HS-5 (cell line): ENCODE measurements at regions not wholly inside any gene's neighbourhood (a gene's known extent, or its start where the extent isn't known, plus 50 kb on each side); places are given as distances from the start of the nearest gene placed in this dataset.

Experiments used
- DNase-seq: peaks from one replicate; pipeline ENCODE4 v3.0.0-alpha.2; 2012; ENCODE audit warnings: low read depth

- no peak for DNase-seq
Observed at GRCh38 chr11:116413301-116414242, 359.2 kb downstream of the BUD13 start.

GRCh38 chr11:116412118-116412889, 360.5 kb downstream of the BUD13 start:
- no peak for DNase-seq

GRCh38 chr11:116409238-116409637, 363.5 kb downstream of the BUD13 start:
- no peak for DNase-seq

GRCh38 chr11:116406042-116406441, 366.7 kb downstream of the BUD13 start:
- DNase-seq: no peak

GRCh38 chr11:116404462-116404798, 368.4 kb downstream of the BUD13 start:
- DNase-seq: no peak

- DNase-seq: no peak
Observed at GRCh38 chr11:116403794-116404461, 368.9 kb downstream of the BUD13 start.

GRCh38 chr11:116400081-116400480, 372.7 kb downstream of the BUD13 start:
- DNase-seq: no peak

GRCh38 chr11:116397602-116398084, 375.1 kb downstream of the BUD13 start:
- DNase-seq: no peak

- DNase-seq: no peak
Observed at GRCh38 chr11:116396331-116396730, 376.5 kb downstream of the BUD13 start.

GRCh38 chr11:116394022-116394421, 378.8 kb downstream of the BUD13 start:
- no peak for DNase-seq

- no peak for DNase-seq
Observed at GRCh38 chr11:116390963-116391362, 381.8 kb downstream of the BUD13 start.

GRCh38 chr11:116388146-116388545, 384.6 kb downstream of the BUD13 start:
- DNase-seq: no peak

- DNase-seq: no peak
Observed at GRCh38 chr11:116387641-116388040, 385.1 kb downstream of the BUD13 start.

- no peak for DNase-seq
Observed at GRCh38 chr11:116386118-116386699, 386.6 kb downstream of the BUD13 start.

- no peak for DNase-seq
Observed at GRCh38 chr11:116384876-116385275, 387.9 kb downstream of the BUD13 start.

GRCh38 chr11:116384407-116384806, 388.4 kb downstream of the BUD13 start:
- no peak for DNase-seq

- DNase-seq: no peak
Observed at GRCh38 chr11:116379185-116379828, 393.5 kb downstream of the BUD13 start.

GRCh38 chr11:116376547-116376946, 396.2 kb downstream of the BUD13 start:
- no peak for DNase-seq

GRCh38 chr11:116376054-116376453, 396.7 kb downstream of the BUD13 start:
- no peak for DNase-seq

GRCh38 chr11:116375221-116375620, 397.6 kb downstream of the BUD13 start:
- DNase-seq: no peak

GRCh38 chr11:116374085-116374484, 398.7 kb downstream of the BUD13 start:
- DNase-seq: no peak
